ENCODE measurements at regions not wholly inside any gene's neighbourhood (a gene's known extent, or its start where the extent isn't known, plus 50 kb on each side); places are given as distances from the start of the nearest gene placed in this dataset.
A peak's percentile ranks its signal among the peaks of the same experiment; 100 is the strongest.

GRCh38 chr20:60206259-60206658, 248.0 kb downstream of the CDH26 start:
- Mint-ChIP-seq H3K36me3 (ENCODE audit: unreplicated experiment) (no peaks in the 10 kb centered on the region), H3K4me1 (ENCODE audit: unreplicated experiment) (peaks cover 2% of the 10 kb centered on the region), H3K27ac (ENCODE audit: unreplicated experiment) (no peak overlapping the region), H3K9me3 (ENCODE audit: unreplicated experiment) (no peaks in the 10 kb centered on the region), H3K27me3 (ENCODE audit: unreplicated experiment) (peaks cover 35% of the 10 kb centered on the region), H3K4me3 (ENCODE audit: unreplicated experiment) (no peak overlapping the region)
- TF ChIP-seq, protein P1, sequence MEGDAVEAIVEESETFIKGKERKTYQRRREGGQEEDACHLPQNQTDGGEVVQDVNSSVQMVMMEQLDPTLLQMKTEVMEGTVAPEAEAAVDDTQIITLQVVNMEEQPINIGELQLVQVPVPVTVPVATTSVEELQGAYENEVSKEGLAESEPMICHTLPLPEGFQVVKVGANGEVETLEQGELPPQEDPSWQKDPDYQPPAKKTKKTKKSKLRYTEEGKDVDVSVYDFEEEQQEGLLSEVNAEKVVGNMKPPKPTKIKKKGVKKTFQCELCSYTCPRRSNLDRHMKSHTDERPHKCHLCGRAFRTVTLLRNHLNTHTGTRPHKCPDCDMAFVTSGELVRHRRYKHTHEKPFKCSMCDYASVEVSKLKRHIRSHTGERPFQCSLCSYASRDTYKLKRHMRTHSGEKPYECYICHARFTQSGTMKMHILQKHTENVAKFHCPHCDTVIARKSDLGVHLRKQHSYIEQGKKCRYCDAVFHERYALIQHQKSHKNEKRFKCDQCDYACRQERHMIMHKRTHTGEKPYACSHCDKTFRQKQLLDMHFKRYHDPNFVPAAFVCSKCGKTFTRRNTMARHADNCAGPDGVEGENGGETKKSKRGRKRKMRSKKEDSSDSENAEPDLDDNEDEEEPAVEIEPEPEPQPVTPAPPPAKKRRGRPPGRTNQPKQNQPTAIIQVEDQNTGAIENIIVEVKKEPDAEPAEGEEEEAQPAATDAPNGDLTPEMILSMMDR (IDR thresholded peaks at IDR 0.05): peak; percentile 48
- peak; percentile 62 for DNase-seq (ENCODE audit: extremely low spot score, unreplicated experiment)

- DNase-seq (ENCODE audit: extremely low spot score, unreplicated experiment): peak; percentile 70
- Mint-ChIP-seq H3K4me3 (ENCODE audit: unreplicated experiment) (no peak overlapping the region), H3K4me1 (ENCODE audit: unreplicated experiment) (peaks cover 2% of the 10 kb centered on the region), H3K27me3 (ENCODE audit: unreplicated experiment) (peaks cover 26% of the 10 kb centered on the region), H3K36me3 (ENCODE audit: unreplicated experiment) (no peaks in the 10 kb centered on the region), H3K9me3 (ENCODE audit: unreplicated experiment) (no peaks in the 10 kb centered on the region), H3K27ac (ENCODE audit: unreplicated experiment) (no peak overlapping the region)
- TF ChIP-seq, protein P1 (IDR thresholded peaks at IDR 0.05): no peak
These were observed 250.8 kb downstream of the CDH26 start for GRCh38 chr20:60209048-60209447.

DNA sequence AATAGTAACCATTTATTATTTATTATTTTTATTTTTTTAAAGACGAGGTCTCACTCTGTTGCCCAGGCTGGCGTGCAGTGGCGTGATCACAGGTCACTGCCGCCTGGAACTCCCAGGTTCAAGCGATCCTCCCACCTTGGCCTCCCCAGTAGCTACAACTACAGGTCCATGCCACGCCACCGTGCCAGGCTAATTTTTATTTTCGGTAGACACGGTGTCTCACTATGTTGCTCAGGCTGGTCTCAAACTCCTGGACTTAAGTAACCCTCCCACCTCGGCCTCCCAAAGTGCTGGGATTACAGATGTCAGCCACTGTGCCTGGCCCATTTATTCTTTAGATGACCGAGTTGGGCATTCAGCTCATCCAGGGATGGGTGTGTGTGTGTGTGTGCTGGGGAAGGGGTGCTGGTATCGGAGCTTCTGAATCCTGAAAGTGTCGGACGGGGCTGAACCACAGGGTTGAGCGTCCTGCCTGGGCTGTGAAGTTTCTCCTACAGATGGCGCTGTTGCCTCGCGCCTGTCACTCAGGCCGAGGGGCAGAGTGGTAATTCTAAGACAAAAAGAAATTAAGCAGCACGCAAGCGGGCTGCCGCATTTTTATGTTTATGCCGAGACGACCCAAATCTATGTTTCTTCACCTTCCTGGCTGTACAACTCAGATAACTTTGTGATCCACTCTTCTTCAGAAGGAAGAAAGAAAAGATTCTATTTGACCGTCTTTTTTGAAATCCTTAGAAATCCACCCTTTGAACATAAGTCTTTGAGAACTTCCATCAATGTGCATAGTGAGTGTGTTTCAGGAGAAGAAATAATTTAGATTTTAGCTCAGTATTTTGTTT, 252.8 kb downstream of the CDH26 start:
- Mint-ChIP-seq H3K4me3 (ENCODE audit: unreplicated experiment) (no peak overlapping the region), H3K27ac (ENCODE audit: unreplicated experiment) (no peak overlapping the region), H3K27me3 (ENCODE audit: unreplicated experiment) (peaks cover 33% of the 10 kb centered on the region), H3K9me3 (ENCODE audit: unreplicated experiment) (no peaks in the 10 kb centered on the region), H3K4me1 (ENCODE audit: unreplicated experiment) (peaks cover 2% of the 10 kb centered on the region), H3K36me3 (ENCODE audit: unreplicated experiment) (no peaks in the 10 kb centered on the region)
- DNase-seq (ENCODE audit: extremely low spot score, unreplicated experiment): peak; percentile 87
- TF ChIP-seq, protein P1 (IDR thresholded peaks at IDR 0.05): peak; percentile 94

- DNase-seq (ENCODE audit: extremely low spot score, unreplicated experiment): peak; percentile 72
- Mint-ChIP-seq H3K36me3 (ENCODE audit: unreplicated experiment) (no peaks in the 10 kb centered on the region), H3K9me3 (ENCODE audit: unreplicated experiment) (no peaks in the 10 kb centered on the region), H3K4me3 (ENCODE audit: unreplicated experiment) (no peak overlapping the region), H3K27me3 (ENCODE audit: unreplicated experiment) (peaks cover 39% of the 10 kb centered on the region), H3K27ac (ENCODE audit: unreplicated experiment) (no peak overlapping the region), H3K4me1 (ENCODE audit: unreplicated experiment) (peaks cover 2% of the 10 kb centered on the region)
- TF ChIP-seq, protein P1 (IDR thresholded peaks at IDR 0.05): no peak
These were observed 253.6 kb downstream of the CDH26 start for GRCh38 chr20:60211618-60212463.

GRCh38 chr20:60212695-60213094, 254.5 kb downstream of the CDH26 start:
- Mint-ChIP-seq H3K36me3 (ENCODE audit: unreplicated experiment) (no peaks in the 10 kb centered on the region), H3K4me3 (ENCODE audit: unreplicated experiment) (no peak overlapping the region), H3K4me1 (ENCODE audit: unreplicated experiment) (peaks cover 2% of the 10 kb centered on the region), H3K9me3 (ENCODE audit: unreplicated experiment) (no peaks in the 10 kb centered on the region), H3K27ac (ENCODE audit: unreplicated experiment) (no peak overlapping the region), H3K27me3 (ENCODE audit: unreplicated experiment) (peaks cover 37% of the 10 kb centered on the region)
- TF ChIP-seq, protein P1 (IDR thresholded peaks at IDR 0.05): no peak
- DNase-seq (ENCODE audit: extremely low spot score, unreplicated experiment): no peak
